H1 (cell line): ENCODE measurements at regions not wholly inside any gene's neighbourhood (a gene's known extent, or its start where the extent isn't known, plus 50 kb on each side); places are given as distances from the start of the nearest gene placed in this dataset.

Experiments
- CTCF ChIA-PET: fragments of 300-600 bp; sonication (Branson Sonifier 250); formaldehyde crosslinking; loops from one replicate; lab custom pipeline; 2021; ENCODE audit not compliant: partially characterized antibody; lab: Charles Lee
- POLR2A ChIA-PET: fragments of 300-600 bp; sonication (Branson Sonifier 250); formaldehyde crosslinking; loops from one replicate; lab custom pipeline; 2021; ENCODE audit warnings: inconsistent platforms; ENCODE audit not compliant: partially characterized antibody; lab: Charles Lee
- DNase-seq, 2 experiments: peaks; one replicate each; pipeline versions ENCODE4 v3.0.0 to v3.0.0-alpha.2; 2010 to 2022; ENCODE audit warnings: low spot score in 2 of 2, low read depth in 1 of 2, mixed read lengths in 1 of 2
- FAIRE-seq: peaks from 2 replicates; lab custom pipeline; 2011; peaks lifted over from hg19 to GRCh38; lab: Jason Lieb, UNC
- H2AFZ ChIP-seq: 2 replicates; pipeline ENCODE4 v1.8.1; 2012; ENCODE audit warnings: low read length, inconsistent platforms
- H2AK5ac ChIP-seq: 2 replicates; pipeline ENCODE4 v1.6.1; 2013; ENCODE audit warnings: low read depth, low read length
- H2BK120ac ChIP-seq: replicated peaks from 2 replicates; pipeline ENCODE3; 2013; ENCODE audit warnings: low read depth, low read length, inconsistent platforms
- H2BK12ac ChIP-seq: 2 replicates; pipeline ENCODE4 v1.6.1; 2013; ENCODE audit warnings: low read depth, low read length
- H2BK15ac ChIP-seq: 2 replicates; pipeline ENCODE4 v1.6.1; 2013; ENCODE audit warnings: low read length
- H2BK20ac ChIP-seq: 2 replicates; pipeline ENCODE4 v1.6.1; 2013; ENCODE audit warnings: low read length
- H2BK5ac ChIP-seq: 2 replicates; pipeline ENCODE4 v1.6.1; 2013; ENCODE audit warnings: low read depth, low read length
- H3K14ac ChIP-seq: 2 replicates; pipeline ENCODE4 v1.6.1; 2013; ENCODE audit warnings: inconsistent platforms; ENCODE audit not compliant: insufficient read length
- H3K18ac ChIP-seq: 2 replicates; pipeline ENCODE4 v1.6.1; 2013; ENCODE audit warnings: low read length; ENCODE audit errors: extremely low read depth
- H3K23ac ChIP-seq: 2 replicates; pipeline ENCODE4 v1.6.1; 2013; ENCODE audit warnings: inconsistent platforms; ENCODE audit not compliant: insufficient read length
- H3K23me2 ChIP-seq: 2 replicates; pipeline ENCODE4 v1.6.1; 2013; ENCODE audit warnings: low read depth, low read length
- H3K27ac ChIP-seq: 2 replicates; pipeline ENCODE4 v1.6.1; 2011; ENCODE audit warnings: low read depth, low read length, inconsistent platforms
- H3K27me3 ChIP-seq, 4 experiments: replicated peaks in 1 of 4; 1 replicate in 1 of 4; 2 replicates in 3 of 4; pipeline versions ENCODE4 v1.6.1 to v1.8.1; 2011 to 2013; ENCODE audit warnings: low read length in 3 of 4, mild to moderate bottlenecking in 3 of 4, inconsistent platforms in 2 of 4, mixed read lengths in 2 of 4, moderate library complexity in 1 of 4; ENCODE audit not compliant: control insufficient read depth in 3 of 4, insufficient read depth in 3 of 4; ENCODE audit errors: extremely low read depth in 1 of 4
- H3K36me3 ChIP-seq, 4 experiments: 2 replicates each; pipeline versions ENCODE4 v1.6.1 to v1.8.1; 2011 to 2013; ENCODE audit warnings: mild to moderate bottlenecking in 4 of 4, low read length in 3 of 4, moderate library complexity in 2 of 4, control low read depth in 1 of 4, inconsistent platforms in 1 of 4; ENCODE audit not compliant: insufficient read depth in 4 of 4, control insufficient read depth in 2 of 4
- H3K4ac ChIP-seq: replicated peaks from 2 replicates; pipeline ENCODE3; 2013; ENCODE audit warnings: low read length, low read depth, mixed read lengths, inconsistent platforms; ENCODE audit not compliant: insufficient read length
- H3K4me1 ChIP-seq, 4 experiments: replicated peaks in 1 of 4; 1 replicate in 1 of 4; 2 replicates in 3 of 4; pipeline versions ENCODE4 v1.6.1 to v1.8.1; 2011 to 2013; ENCODE audit warnings: low read length in 3 of 4, inconsistent platforms in 2 of 4, mixed read lengths in 1 of 4; ENCODE audit not compliant: insufficient read depth in 4 of 4, control insufficient read depth in 3 of 4
- H3K4me2 ChIP-seq, 2 experiments: 2 replicates each; pipeline versions ENCODE4 v1.6.1 to v1.8.1; 2011 to 2013; ENCODE audit warnings: low read depth in 2 of 2, low read length in 2 of 2, control low read depth in 1 of 2, inconsistent platforms in 1 of 2, mild to moderate bottlenecking in 1 of 2; ENCODE audit not compliant: insufficient read depth in 1 of 2
- H3K4me3 ChIP-seq, 4 experiments: fragments of 200-600, 300-600 bp in 1 of 4; sonication (generic), shearing (Covaris generic), sonication (Bioruptor Twin) in 1 of 4; 2 replicates each; pipeline versions ENCODE4 v1.5.1 to v1.8.1; 2011 to 2016; ENCODE audit warnings: low read length in 4 of 4, low read depth in 3 of 4, control low read depth in 2 of 4, inconsistent platforms in 2 of 4, mild to moderate bottlenecking in 2 of 4, mixed read lengths in 1 of 4, moderate library complexity in 1 of 4; ENCODE audit not compliant: insufficient read depth in 2 of 4; ENCODE audit errors: extremely low read depth in 1 of 4
- H3K56ac ChIP-seq: replicated peaks from 2 replicates; pipeline ENCODE3; 2013; ENCODE audit warnings: low read depth, mild to moderate bottlenecking, mixed read lengths, low read length, inconsistent platforms; ENCODE audit not compliant: insufficient read length
- H3K79me1 ChIP-seq: 2 replicates; pipeline ENCODE4 v1.6.1; 2013; ENCODE audit warnings: low read depth, low read length, control low read depth
- H3K79me2 ChIP-seq, 2 experiments: 2 replicates each; pipeline versions ENCODE4 v1.6.1 to v1.8.1; 2012 to 2013; ENCODE audit warnings: low read length in 2 of 2, mild to moderate bottlenecking in 2 of 2, inconsistent platforms in 1 of 2; ENCODE audit not compliant: insufficient read depth in 2 of 2, control insufficient read depth in 1 of 2
- H3K9ac ChIP-seq, 4 experiments: replicated peaks in 1 of 4; 1 replicate in 1 of 4; 2 replicates in 3 of 4; pipeline versions ENCODE4 v1.6.1 to v1.8.1; 2011 to 2013; ENCODE audit warnings: low read depth in 3 of 4, low read length in 3 of 4, control low read depth in 2 of 4, mild to moderate bottlenecking in 2 of 4, moderate library complexity in 2 of 4, inconsistent platforms in 1 of 4; ENCODE audit errors: extremely low read depth in 1 of 4
- H3K9me3 ChIP-seq, 2 experiments: 2 replicates each; pipeline versions ENCODE4 v1.6.1 to v1.8.1; 2012 to 2013; ENCODE audit warnings: mild to moderate bottlenecking in 2 of 2, moderate library complexity in 2 of 2, control low read depth in 1 of 2, inconsistent platforms in 1 of 2, low read depth in 1 of 2, low read length in 1 of 2, mixed read lengths in 1 of 2; ENCODE audit not compliant: insufficient read depth in 2 of 2
- H4K20me1 ChIP-seq, 2 experiments: replicated peaks in 1 of 2; 2 replicates each; pipeline versions ENCODE3 to v1.8.1; 2011 to 2013; ENCODE audit warnings: inconsistent platforms in 2 of 2, low read length in 2 of 2, mild to moderate bottlenecking in 1 of 2; ENCODE audit not compliant: insufficient read depth in 2 of 2, control insufficient read depth in 1 of 2
- H4K5ac ChIP-seq: 2 replicates; pipeline ENCODE4 v1.6.1; 2013; ENCODE audit warnings: low read length, low read depth, mixed read lengths, inconsistent platforms; ENCODE audit not compliant: insufficient read length
- H4K8ac ChIP-seq: 2 replicates; pipeline ENCODE4 v1.8.0; 2013; ENCODE audit warnings: mild to moderate bottlenecking, moderate library complexity, low read length, inconsistent platforms; ENCODE audit not compliant: insufficient read depth; ENCODE audit errors: extremely low read depth
- H4K91ac ChIP-seq: replicated peaks from 2 replicates; pipeline ENCODE3; 2013; ENCODE audit warnings: low read length, mixed read lengths, inconsistent platforms; ENCODE audit not compliant: insufficient read length
- ATF2 ChIP-seq: IDR thresholded peaks from 2 replicates; pipeline ENCODE4 v1.6.1; 2012; ENCODE audit warnings: low read length, inconsistent platforms
- CTCF ChIP-seq, 3 experiments: IDR thresholded peaks; 1 replicate in 2 of 3; 2 replicates in 1 of 3; pipeline versions ENCODE4 v1.5.1 to v1.6.1; 2011; ENCODE audit warnings: low read length in 3 of 3, mild to moderate bottlenecking in 3 of 3, inconsistent platforms in 2 of 3, low read depth in 1 of 3, moderate library complexity in 1 of 3; ENCODE audit not compliant: insufficient read depth in 1 of 3; ENCODE audit errors: control extremely low read depth in 1 of 3
- FOSL1 ChIP-seq: IDR thresholded peaks from 2 replicates; pipeline ENCODE4 v1.6.1; 2011; ENCODE audit warnings: mild to moderate bottlenecking, low read depth, low read length, moderate library complexity; ENCODE audit not compliant: insufficient read depth
- JUN ChIP-seq: IDR thresholded peaks from 2 replicates; pipeline ENCODE4 v1.6.1; 2011; ENCODE audit warnings: low read depth, mild to moderate bottlenecking, improper control_type of control experiment, low read length
- KDM1A ChIP-seq: fragments of 200-600, 300-600 bp; sonication (generic); IDR thresholded peaks from 2 replicates; pipeline ENCODE4 v1.7.1; 2016; ENCODE audit warnings: mild to moderate bottlenecking, low read length, borderline replicate concordance
- NANOG ChIP-seq: IDR thresholded peaks from 2 replicates; pipeline ENCODE4 v1.6.1; 2011; ENCODE audit warnings: low read length, low read depth, mild to moderate bottlenecking, inconsistent platforms; ENCODE audit not compliant: insufficient read depth, poor library complexity, severe bottlenecking
- RAD21 ChIP-seq, 2 experiments: IDR thresholded peaks in 1 of 2; conservative IDR thresholded peaks in 1 of 2; 2 replicates each; pipeline ENCODE4 v1.6.1; 2011; ENCODE audit warnings: low read depth in 2 of 2, low read length in 2 of 2, improper control_type of control experiment in 1 of 2, inconsistent platforms in 1 of 2, mild to moderate bottlenecking in 1 of 2, moderate library complexity in 1 of 2
- SAP30 ChIP-seq: fragments of 300-600 bp; sonication (generic); IDR thresholded peaks from 2 replicates; pipeline ENCODE4 v1.7.1; 2012; ENCODE audit warnings: low read length, moderate library complexity, mild to moderate bottlenecking, inconsistent platforms; ENCODE audit not compliant: insufficient read depth, insufficient replicate concordance
- SP4 ChIP-seq: IDR thresholded peaks from 2 replicates; pipeline ENCODE4 v1.6.1; 2012; ENCODE audit warnings: low read length, inconsistent platforms
- TEAD4 ChIP-seq: IDR thresholded peaks from 2 replicates; pipeline ENCODE4 v1.6.1; 2012; ENCODE audit warnings: low read depth, low read length, inconsistent platforms, mixed read lengths
- WGBS, 2 experiments: shearing (Covaris generic) in 1 of 2; methylation state at CpG; one replicate each; pipeline versions ENCODE4 v1.1.6 to v1.1.7; 2013 to 2015; ENCODE audit warnings: low lambda C conversion rate in 2 of 2, mixed read lengths in 2 of 2, inconsistent platforms in 1 of 2, low coverage in 1 of 2, missing lambda C conversion rate in 1 of 2; ENCODE audit not compliant: insufficient replicate concordance in 2 of 2, insufficient coverage in 1 of 2, insufficient read length in 1 of 2; ENCODE audit errors: extremely low coverage in 1 of 2, missing lambda C conversion rate in 1 of 2; 5-methylcytosine and 5-hydroxymethylcytosine counted together

GRCh38 chr5:162558120-162558519 is 490.5 kb downstream of the GABRG2 start:
- Histone ChIP-seq H4K91ac (no peak overlapping the region), H2BK5ac (no peak overlapping the region), H3K9me3 (no peaks in the 10 kb centered on the region), H3K23me2 (no peaks in the 10 kb centered on the region), H3K23ac (no peak overlapping the region), H3K9ac (no peak overlapping the region), H4K8ac (no peak overlapping the region), H3K27me3 (no peaks in the 10 kb centered on the region), H3K56ac (no peak overlapping the region), H3K18ac (no peak overlapping the region), H2AK5ac (no peak overlapping the region), H2BK15ac (no peak overlapping the region), H2AFZ (no peak overlapping the region), H2BK120ac (no peak overlapping the region), H3K79me2 (no peaks in the 10 kb centered on the region), H3K79me1 (no peaks in the 10 kb centered on the region), H3K4me3 (no peak overlapping the region), H3K14ac (no peak overlapping the region), H4K5ac (no peak overlapping the region), H3K4me1 (no peaks in the 10 kb centered on the region), H3K4ac (no peak overlapping the region), H2BK12ac (no peak overlapping the region), H3K4me2 (no peak overlapping the region), H2BK20ac (no peak overlapping the region), H3K27ac (no peak overlapping the region), H4K20me1 (no peaks in the 10 kb centered on the region), H3K36me3 (no peaks in the 10 kb centered on the region)
- ChIA-PET CTCF (no interaction called here), POLR2A (no interaction called here)
- 94% methylated on average over 6 of the region's 6 CpGs; no CpG with 5 or more reads in 1 of the 2 experiments for WGBS, 2 experiments
- DNase-seq, result no peak
- no peak for FAIRE-seq
- TF ChIP-seq SP4, result no peak
- no peak for TF ChIP-seq NANOG
- TF ChIP-seq ATF2, result no peak
- TF ChIP-seq TEAD4, result no peak
- TF ChIP-seq SAP30, result no peak
- no peak for TF ChIP-seq JUN
- TF ChIP-seq KDM1A, result no peak
- no peak for TF ChIP-seq FOSL1
- no peak for TF ChIP-seq RAD21 (IDR thresholded peaks at IDR 0.05 in 1 of 2, conservative IDR thresholded peaks at IDR 0.05 in 1 of 2; ENCODE audit: low read depth in 2 of 2, low read length in 2 of 2)
- no peak for TF ChIP-seq CTCF (IDR thresholded peaks at IDR 0.05; ENCODE audit: control extremely low read depth in 1 of 3, insufficient read depth in 1 of 3, low read depth in 1 of 3, low read length in 3 of 3)
